HG03558 (cell line): ENCODE measurements at regions not wholly inside any gene's neighbourhood (a gene's known extent, or its start where the extent isn't known, plus 50 kb on each side); places are given as distances from the start of the nearest gene placed in this dataset.

Experiments used
- ATAC-seq: cut with Tn5 transposase; IDR thresholded peaks from one replicate; pipeline ENCODE4 v1.9.1; 2021; ENCODE audit warnings: moderate number of reproducible peaks; ENCODE audit not compliant: unreplicated experiment; ENCODE audit errors: extremely low read depth

DNA sequence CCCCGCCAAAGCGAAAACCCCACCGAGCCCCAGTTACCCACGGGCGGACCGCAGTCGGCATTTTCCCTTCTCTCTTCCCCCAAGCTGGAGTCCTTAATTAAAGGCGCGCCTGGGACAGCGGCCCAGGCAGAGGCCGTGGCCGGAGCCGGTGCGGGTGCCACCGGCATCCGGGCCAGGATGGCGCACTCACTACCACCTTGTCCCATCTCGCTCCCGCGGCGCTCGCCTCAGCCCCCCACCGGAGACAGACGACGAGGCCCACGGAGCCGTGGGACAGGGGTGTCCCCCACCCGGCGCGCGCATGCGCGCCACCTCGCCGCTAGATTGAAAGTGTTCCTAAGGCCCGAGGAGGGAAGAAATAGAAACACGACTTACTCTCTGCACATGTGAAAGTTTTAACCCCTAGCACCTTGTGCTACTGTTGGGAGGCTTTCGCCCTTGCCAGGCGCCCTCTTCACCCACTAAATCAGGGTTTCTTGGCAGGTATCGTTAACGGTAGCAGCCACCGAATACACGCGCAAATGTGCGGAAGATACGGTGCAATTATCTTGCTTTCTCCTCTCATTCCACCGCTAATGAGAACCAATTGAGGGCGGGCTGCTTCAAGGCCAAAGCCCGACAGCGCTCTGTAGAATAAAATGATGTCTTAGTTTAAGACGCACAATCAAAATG, 64.3 kb upstream of the CCDC160 start:
- ATAC-seq: no peak

DNA sequence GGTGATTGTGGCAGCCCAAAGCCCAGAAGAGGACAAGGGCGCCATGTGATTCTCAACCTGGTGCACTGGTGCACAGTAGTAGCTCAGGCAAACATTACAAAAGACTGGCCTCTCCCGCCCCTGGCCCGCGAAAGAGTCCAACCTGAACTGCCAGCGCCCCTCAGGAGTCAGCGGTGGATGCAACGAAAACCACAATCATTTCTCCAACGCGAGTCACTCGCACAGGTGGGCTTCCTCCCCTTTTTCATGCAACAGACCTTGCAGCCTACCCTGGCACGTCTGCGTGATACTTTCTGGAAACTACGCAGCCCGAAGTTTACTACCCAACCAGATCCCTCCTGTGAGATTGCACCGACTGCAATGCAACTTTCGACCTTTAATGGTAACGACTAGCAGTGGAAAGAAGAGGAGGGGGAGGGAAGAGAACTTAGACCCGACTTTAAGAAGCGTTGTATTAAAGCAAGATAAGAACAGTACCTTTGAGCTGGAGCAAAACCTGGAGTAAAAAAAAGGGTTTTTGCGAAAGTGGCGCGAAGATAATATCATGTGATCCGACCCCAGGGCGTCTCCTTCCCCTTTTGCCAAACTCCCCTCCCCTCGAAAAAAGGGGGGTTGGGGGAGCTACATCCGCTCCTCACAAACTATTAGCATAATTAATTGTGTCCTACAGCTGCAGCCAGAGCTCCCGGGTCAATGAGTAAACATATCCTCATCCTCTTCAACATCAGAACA, 63.3 kb upstream of the CCDC160 start:
- no peak for ATAC-seq

DNA sequence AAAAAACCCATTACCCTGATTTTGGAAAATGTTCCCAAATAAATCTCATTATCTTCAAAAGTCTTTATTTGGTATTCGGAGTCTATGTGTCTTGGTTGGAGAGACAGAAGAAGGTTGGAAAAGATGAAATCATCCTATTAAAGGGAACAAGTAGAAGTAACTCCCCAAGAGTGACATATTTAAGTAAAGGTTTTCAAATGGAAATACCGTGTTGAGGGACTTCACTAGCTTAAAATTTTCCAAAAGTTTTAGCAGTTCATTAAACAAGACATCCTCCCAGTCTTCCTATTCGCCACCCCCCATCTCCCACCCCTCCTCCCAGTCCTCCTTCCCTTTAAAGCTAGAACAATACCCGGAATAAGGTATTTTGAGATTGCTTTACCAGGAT, 62.7 kb upstream of the CCDC160 start:
- no peak for ATAC-seq

DNA sequence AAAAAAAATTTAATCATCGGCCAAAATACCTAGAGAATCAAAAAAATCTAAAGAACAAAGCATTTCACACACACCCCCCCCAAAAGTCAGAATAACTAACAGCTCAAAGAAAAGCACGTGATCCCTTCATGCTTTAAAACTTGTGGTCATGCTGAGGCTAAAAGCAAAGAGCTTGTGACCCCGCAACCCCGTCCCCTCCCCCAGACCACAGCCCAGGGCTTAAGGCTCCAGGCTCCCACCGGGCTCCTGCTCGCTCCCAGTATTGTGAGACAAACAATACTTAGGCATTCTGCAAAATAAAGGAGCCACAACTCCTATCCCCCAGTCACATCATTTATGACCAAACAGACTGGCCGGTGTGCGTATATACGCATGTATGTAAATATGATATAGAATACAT, 62.1 kb upstream of the CCDC160 start:
- no peak for ATAC-seq

DNA sequence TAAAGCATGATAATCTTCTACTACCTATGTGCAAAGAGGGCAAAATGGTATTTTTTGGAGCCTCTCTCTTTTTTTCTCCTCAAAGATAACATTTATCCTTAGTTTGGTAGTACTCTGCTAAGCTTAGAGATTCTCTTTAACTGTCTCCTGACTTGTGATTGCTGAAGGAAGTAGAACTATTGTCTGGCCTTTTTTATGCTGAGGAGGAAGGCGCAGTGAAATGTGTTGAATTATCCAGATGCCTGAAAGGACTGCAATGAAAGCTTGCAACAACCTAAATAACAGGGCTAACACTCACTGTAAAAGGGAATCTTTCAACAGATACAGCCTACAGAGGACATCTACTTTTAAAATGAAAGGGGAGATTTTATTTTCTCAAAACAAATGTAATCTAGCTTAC, 59.5 kb upstream of the CCDC160 start:
- no peak for ATAC-seq

DNA sequence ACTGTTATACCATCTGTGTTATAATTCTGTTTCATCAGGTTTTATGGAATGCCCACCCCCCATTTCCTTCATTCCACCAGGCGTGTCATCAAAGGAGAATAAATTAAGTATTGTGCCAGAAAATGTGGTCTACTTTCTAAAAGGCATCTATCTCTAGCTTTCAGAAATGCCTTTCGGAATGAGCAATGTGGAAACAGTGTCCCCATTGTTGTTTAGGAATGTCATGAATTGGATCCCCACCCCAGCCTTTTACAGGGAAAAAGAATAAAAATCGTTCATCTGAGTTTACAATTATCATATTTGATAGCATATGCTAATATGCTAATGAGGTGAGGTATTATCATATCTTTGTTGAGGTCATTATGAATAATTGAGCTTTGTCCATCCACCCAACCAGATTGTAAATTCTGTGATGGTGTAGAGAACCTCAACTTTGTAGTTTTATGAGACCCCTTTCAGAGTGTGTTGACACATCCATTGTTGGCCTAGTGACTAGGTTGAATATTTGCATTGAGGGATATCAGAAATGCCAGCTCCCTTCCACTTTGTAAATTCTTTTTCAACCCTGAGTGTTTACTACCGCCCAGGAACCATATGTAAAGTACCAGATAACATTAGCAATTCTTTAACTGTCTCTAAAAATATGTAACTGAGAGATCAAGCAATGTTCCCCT, 56.2 kb upstream of the CCDC160 start:
- no peak for ATAC-seq

DNA sequence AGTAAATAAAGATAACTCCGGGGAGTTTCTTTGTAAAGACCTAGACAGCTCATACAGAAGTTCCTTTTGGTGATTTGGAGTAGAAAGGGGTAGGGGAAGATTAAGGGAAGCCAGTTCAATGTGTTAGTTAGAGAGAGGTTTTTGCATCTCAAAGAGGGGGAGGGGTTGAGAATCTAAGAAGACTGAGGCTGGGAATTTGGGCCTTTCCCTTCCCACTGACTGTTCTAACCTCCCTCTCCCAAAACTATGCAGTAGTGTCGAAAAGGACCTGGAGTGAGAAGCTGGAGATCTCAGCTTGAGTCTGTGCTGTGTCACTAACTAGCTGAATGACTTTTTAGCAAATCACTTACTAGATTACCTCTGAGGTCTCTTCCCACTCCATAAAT, 55.7 kb upstream of the CCDC160 start:
- ATAC-seq: no peak

DNA sequence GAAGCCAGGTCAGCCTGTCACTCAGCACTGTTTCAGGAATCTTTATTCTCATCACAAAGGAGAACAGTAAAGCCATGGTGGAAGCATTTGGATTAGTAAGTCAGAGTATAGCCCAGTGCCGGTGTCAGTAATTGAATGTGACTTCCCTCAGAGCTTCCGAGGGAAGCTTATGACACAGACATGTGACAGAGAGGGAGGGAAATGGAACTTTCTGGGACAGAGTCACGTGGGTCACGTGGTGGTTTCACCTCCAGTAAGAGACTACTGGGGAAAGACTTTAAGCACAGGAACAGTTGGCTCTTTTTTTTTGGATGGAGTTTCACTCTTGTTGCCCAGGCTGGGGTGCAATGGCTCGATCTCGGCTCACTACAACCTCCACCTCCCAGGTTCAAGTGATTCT, 53.3 kb upstream of the CCDC160 start:
- ATAC-seq: no peak

DNA sequence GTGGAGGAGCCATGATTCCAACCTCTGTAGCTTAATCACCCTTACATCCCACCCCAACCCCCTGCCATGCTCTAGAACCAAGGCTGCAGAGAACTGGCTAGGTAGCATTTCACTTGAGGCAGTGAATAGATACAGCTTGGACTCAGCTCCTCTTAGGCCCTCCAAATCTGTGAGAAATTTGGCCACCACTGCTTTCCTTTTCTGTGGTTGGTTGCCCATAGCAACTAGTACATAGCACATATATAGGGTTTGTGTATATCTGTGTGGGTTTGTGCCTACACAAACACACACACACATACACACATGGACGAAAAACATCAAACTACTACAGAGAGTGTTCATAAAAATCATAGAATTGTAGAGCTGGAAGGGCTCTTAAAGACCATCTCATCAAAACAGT, 52.0 kb upstream of the CCDC160 start:
- ATAC-seq: no peak

DNA sequence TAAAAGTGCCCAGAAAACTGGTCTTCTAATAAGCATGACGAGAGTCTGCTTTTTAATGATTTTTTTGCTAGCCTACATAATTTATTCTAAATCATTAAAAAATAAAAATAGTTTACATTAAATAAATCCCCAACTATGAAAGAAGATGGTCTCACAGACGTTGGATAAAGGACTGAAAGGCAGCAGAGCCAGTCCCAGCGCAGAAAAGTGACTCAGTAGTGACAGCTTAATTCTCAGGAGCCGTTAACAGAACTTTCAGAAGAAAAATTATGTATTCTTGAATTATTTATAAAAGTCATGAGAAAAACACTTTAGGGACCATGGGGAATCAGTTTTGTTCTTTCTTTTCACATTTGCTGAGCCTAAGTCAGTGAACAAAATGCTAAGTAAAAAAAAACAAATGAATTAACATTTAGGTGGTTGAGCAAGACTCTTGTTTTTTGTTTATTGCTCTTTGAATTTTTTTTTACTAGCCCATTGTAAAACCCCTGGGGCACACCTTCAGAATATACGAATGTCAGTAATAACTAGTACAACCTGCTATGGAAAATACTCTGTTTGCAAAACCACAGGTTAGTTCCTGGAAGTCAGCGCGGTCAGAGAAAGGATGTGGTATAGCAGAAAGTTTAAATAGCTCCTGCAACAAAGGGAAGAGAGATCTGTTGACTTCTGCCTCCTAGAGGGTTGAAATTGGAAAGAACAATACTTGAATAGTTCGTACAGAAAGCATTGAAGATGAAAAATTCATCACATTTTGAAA, 50.4 kb upstream of the CCDC160 start:
- peak; percentile 73 for ATAC-seq
